CD4-positive, CD25-positive, alpha-beta regulatory T cell (primary cell): ENCODE measurements at regions not wholly inside any gene's neighbourhood (a gene's known extent, or its start where the extent isn't known, plus 50 kb on each side); places are given as distances from the start of the nearest gene placed in this dataset.

Experiments used
- ATAC-seq, 2 donors: fragments of 150-1000 bp; cut with Tn5 transposase; one replicate each; pipeline ENCODE4 v1.10.0; 2021; ENCODE audit warnings: low read depth in 2 of 2, moderate number of reproducible peaks in 2 of 2, moderate library complexity in 1 of 2
- DNase-seq, 3 donors: peaks; one replicate each; pipeline versions ENCODE4 v3.0.0 to v3.0.0-alpha.2; 2012 to 2022; ENCODE audit warnings: mixed read lengths in 1 of 3
- H3K27ac ChIP-seq: one replicate; pipeline ENCODE4 v1.7.0; 2013; ENCODE audit warnings: mild to moderate bottlenecking, low read length; ENCODE audit not compliant: insufficient read depth, poor library complexity, severe bottlenecking
- H3K27me3 ChIP-seq: one replicate; pipeline ENCODE4 v1.7.0; 2013; ENCODE audit warnings: low read length; ENCODE audit not compliant: control insufficient read depth, insufficient read depth
- H3K36me3 ChIP-seq: one replicate; pipeline ENCODE4 v1.7.0; 2013; ENCODE audit warnings: mild to moderate bottlenecking, low read length, moderate library complexity; ENCODE audit not compliant: control insufficient read depth, insufficient read depth
- H3K4me1 ChIP-seq: 2 replicates; pipeline ENCODE4 v1.7.0; 2013; ENCODE audit warnings: mild to moderate bottlenecking, low read length; ENCODE audit not compliant: insufficient read depth, control insufficient read depth, poor library complexity, severe bottlenecking
- H3K4me3 ChIP-seq: one replicate; pipeline ENCODE4 v1.7.0; 2013; ENCODE audit warnings: low read depth, mild to moderate bottlenecking, low read length, moderate library complexity
- H3K9me3 ChIP-seq, 2 experiments: 1 replicate in 1 of 2; 2 replicates in 1 of 2; pipeline ENCODE4 v1.7.0; 2013; ENCODE audit warnings: low read length in 2 of 2, mild to moderate bottlenecking in 1 of 2, moderate library complexity in 1 of 2; ENCODE audit not compliant: control insufficient read depth in 2 of 2
- H3K27ac Mint-ChIP-seq, 3 donors: one replicate each; pipeline ENCODE4 v1.8.0; 2020 to 2022; ENCODE audit warnings: mild to moderate bottlenecking in 3 of 3, mixed read lengths in 3 of 3, moderate library complexity in 2 of 3
- H3K27me3 Mint-ChIP-seq: one replicate; pipeline ENCODE4 v1.8.0; 2022; ENCODE audit warnings: mild to moderate bottlenecking, mixed read lengths
- H3K36me3 Mint-ChIP-seq: one replicate; pipeline ENCODE4 v1.8.0; 2020; ENCODE audit warnings: mixed read lengths
- H3K4me1 Mint-ChIP-seq, 4 donors: one replicate each; pipeline ENCODE4 v1.8.0; 2020 to 2022; ENCODE audit warnings: mixed read lengths in 4 of 4, mild to moderate bottlenecking in 1 of 4
- H3K4me3 Mint-ChIP-seq, 4 donors: one replicate each; pipeline ENCODE4 v1.8.0; 2020 to 2022; ENCODE audit warnings: mild to moderate bottlenecking in 4 of 4, mixed read lengths in 4 of 4, moderate library complexity in 3 of 4
- H3K9me3 Mint-ChIP-seq, 7 donors: one replicate each; pipeline ENCODE4 v1.8.0; 2020 to 2022; ENCODE audit warnings: mixed read lengths in 7 of 7, mild to moderate bottlenecking in 3 of 7, moderate library complexity in 2 of 7

DNA sequence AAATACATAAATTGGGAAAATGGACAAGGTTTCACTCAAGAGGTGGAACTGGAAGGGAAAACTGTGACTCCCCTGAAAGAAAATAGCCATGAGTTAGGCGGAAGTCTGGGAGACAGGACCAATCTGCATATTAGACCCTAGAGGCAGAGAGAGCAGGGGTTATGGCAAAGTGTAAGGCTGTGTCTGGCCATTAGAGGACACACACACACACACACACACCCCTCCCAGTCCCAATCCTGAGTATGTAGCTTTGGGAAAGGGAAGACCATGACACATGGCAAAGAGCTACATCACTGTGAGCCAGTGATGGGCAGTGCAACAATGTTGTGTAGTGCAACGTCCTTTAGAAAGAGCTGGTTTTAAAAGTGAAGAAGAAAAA is 479.9 kb upstream of the NXPH2 start:
- H3K27ac ChIP-seq = no peak overlapping the region
- no peaks in the 10 kb centered on the region for H3K36me3 Mint-ChIP-seq
- no peak overlapping the region for H3K27ac Mint-ChIP-seq
- H3K9me3 Mint-ChIP-seq = peaks cover 0 to 11% (median 4%) of the 10 kb centered on the region in 7 donors
- H3K9me3 ChIP-seq = no peaks in the 10 kb centered on the region
- no peaks in the 10 kb centered on the region for H3K4me1 Mint-ChIP-seq
- H3K4me1 ChIP-seq = no peaks in the 10 kb centered on the region
- H3K27me3 ChIP-seq = no peaks in the 10 kb centered on the region
- no peaks in the 10 kb centered on the region for H3K27me3 Mint-ChIP-seq
- H3K36me3 ChIP-seq = no peaks in the 10 kb centered on the region
- DNase-seq = no peak
- no peak overlapping the region for H3K4me3 Mint-ChIP-seq
- ATAC-seq = no peak
- H3K4me3 ChIP-seq = no peak overlapping the region

GRCh38 chr2:139259422-139260051 is 479.3 kb upstream of the NXPH2 start:
- H3K4me1 Mint-ChIP-seq = no peaks in the 10 kb centered on the region
- H3K4me3 Mint-ChIP-seq = no peak overlapping the region
- H3K27ac Mint-ChIP-seq = no peak overlapping the region
- Histone ChIP-seq H3K4me1 (no peaks in the 10 kb centered on the region), H3K27ac (no peak overlapping the region), H3K9me3 (no peaks in the 10 kb centered on the region), H3K4me3 (no peak overlapping the region), H3K27me3 (no peaks in the 10 kb centered on the region), H3K36me3 (no peaks in the 10 kb centered on the region)
- peaks cover 0 to 11% (median 6%) of the 10 kb centered on the region in 7 donors for H3K9me3 Mint-ChIP-seq
- no peaks in the 10 kb centered on the region for H3K27me3 Mint-ChIP-seq
- ATAC-seq = no peak
- no peak for DNase-seq
- H3K36me3 Mint-ChIP-seq = no peaks in the 10 kb centered on the region

GRCh38 chr2:139241286-139241685 is 461.1 kb upstream of the NXPH2 start:
- Mint-ChIP-seq H3K27ac (no peak overlapping the region), H3K27me3 (no peaks in the 10 kb centered on the region), H3K36me3 (no peaks in the 10 kb centered on the region), H3K9me3 (peaks cover 0 to 21% (median 2%) of the 10 kb centered on the region in 7 donors), H3K4me1 (no peaks in the 10 kb centered on the region), H3K4me3 (no peak overlapping the region)
- H3K27me3 ChIP-seq = no peaks in the 10 kb centered on the region
- no peaks in the 10 kb centered on the region for H3K4me1 ChIP-seq
- no peaks in the 10 kb centered on the region for H3K36me3 ChIP-seq
- ATAC-seq (no peak), DNase-seq (no peak)
- H3K4me3 ChIP-seq = no peak overlapping the region
- H3K27ac ChIP-seq = no peak overlapping the region
- peaks cover 0 to 4% of the 10 kb centered on the region in 2 experiments for H3K9me3 ChIP-seq

GRCh38 chr2:139237023-139237422 is 456.8 kb upstream of the NXPH2 start:
- Histone ChIP-seq H3K27me3 (no peaks in the 10 kb centered on the region), H3K36me3 (no peaks in the 10 kb centered on the region), H3K9me3 (peaks cover 0 to 4% of the 10 kb centered on the region in 2 experiments), H3K4me1 (no peaks in the 10 kb centered on the region), H3K27ac (no peak overlapping the region), H3K4me3 (no peak overlapping the region)
- no peaks in the 10 kb centered on the region for H3K4me1 Mint-ChIP-seq
- no peak overlapping the region for H3K4me3 Mint-ChIP-seq
- H3K27ac Mint-ChIP-seq = no peak overlapping the region
- no peaks in the 10 kb centered on the region for H3K36me3 Mint-ChIP-seq
- ATAC-seq (no peak), DNase-seq (no peak)
- no peaks in the 10 kb centered on the region for H3K27me3 Mint-ChIP-seq
- H3K9me3 Mint-ChIP-seq = peaks cover 0 to 15% (median 3%) of the 10 kb centered on the region in 7 donors

GRCh38 chr2:139230881-139231280 is 450.7 kb upstream of the NXPH2 start:
- no peaks in the 10 kb centered on the region for H3K27me3 ChIP-seq

GRCh38 chr2:139228276-139228675 is 448.1 kb upstream of the NXPH2 start:
- no peak overlapping the region for H3K4me3 Mint-ChIP-seq
- H3K27me3 ChIP-seq = no peaks in the 10 kb centered on the region
- ATAC-seq = no peak
- no peaks in the 10 kb centered on the region for H3K36me3 ChIP-seq
- H3K27ac Mint-ChIP-seq = no peak overlapping the region
- H3K9me3 ChIP-seq = no peaks in the 10 kb centered on the region
- no peak for DNase-seq
- H3K36me3 Mint-ChIP-seq = no peaks in the 10 kb centered on the region
- H3K9me3 Mint-ChIP-seq = peaks cover 0 to 17% (median 7%) of the 10 kb centered on the region in 7 donors
- H3K4me1 ChIP-seq = no peaks in the 10 kb centered on the region
- H3K27me3 Mint-ChIP-seq = no peaks in the 10 kb centered on the region
- H3K4me3 ChIP-seq = no peak overlapping the region
- no peak overlapping the region for H3K27ac ChIP-seq
- H3K4me1 Mint-ChIP-seq = no peaks in the 10 kb centered on the region

More at GRCh38 chr2:139230881-139231280, 450.7 kb upstream of the NXPH2 start:
- no peak for ATAC-seq
- Histone ChIP-seq H3K4me1 (no peaks in the 10 kb centered on the region), H3K36me3 (no peaks in the 10 kb centered on the region), H3K27ac (no peak overlapping the region), H3K9me3 (no peaks in the 10 kb centered on the region), H3K4me3 (no peak overlapping the region)
- Mint-ChIP-seq H3K27me3 (no peaks in the 10 kb centered on the region), H3K36me3 (no peaks in the 10 kb centered on the region), H3K27ac (no peak overlapping the region), H3K4me1 (no peaks in the 10 kb centered on the region), H3K4me3 (no peak overlapping the region), H3K9me3 (peaks cover 4 to 15% (median 5%) of the 10 kb centered on the region in 7 donors)
- no peak for DNase-seq

- Histone ChIP-seq H3K4me1 (no peaks in the 10 kb centered on the region), H3K27ac (no peak overlapping the region), H3K36me3 (no peaks in the 10 kb centered on the region), H3K9me3 (no peaks in the 10 kb centered on the region), H3K4me3 (no peak overlapping the region), H3K27me3 (no peaks in the 10 kb centered on the region)
- H3K4me1 Mint-ChIP-seq = no peaks in the 10 kb centered on the region
- no peak overlapping the region for H3K4me3 Mint-ChIP-seq
- no peak overlapping the region for H3K27ac Mint-ChIP-seq
- H3K27me3 Mint-ChIP-seq = no peaks in the 10 kb centered on the region
- peaks cover 0 to 25% (median 7%) of the 10 kb centered on the region in 7 donors for H3K9me3 Mint-ChIP-seq
- no peak for DNase-seq
- no peak for ATAC-seq
- no peaks in the 10 kb centered on the region for H3K36me3 Mint-ChIP-seq
These were observed 445.8 kb upstream of the NXPH2 start for GRCh38 chr2:139225961-139226360.

- H3K4me3 ChIP-seq = no peak overlapping the region
- H3K27me3 ChIP-seq = no peaks in the 10 kb centered on the region
- Mint-ChIP-seq H3K27ac (peak overlapping the region in 1 of 3 donors; percentile 9), H3K27me3 (no peaks in the 10 kb centered on the region), H3K36me3 (no peaks in the 10 kb centered on the region), H3K9me3 (peaks cover 4 to 34% (median 10%) of the 10 kb centered on the region in 7 donors), H3K4me1 (no peaks in the 10 kb centered on the region), H3K4me3 (no peak overlapping the region)
- DNase-seq = no peak
- H3K36me3 ChIP-seq = no peaks in the 10 kb centered on the region
- no peak overlapping the region for H3K27ac ChIP-seq
- peaks cover 0 to 5% of the 10 kb centered on the region in 2 experiments for H3K9me3 ChIP-seq
- ATAC-seq = no peak
- H3K4me1 ChIP-seq = no peaks in the 10 kb centered on the region
These were observed 438.0 kb upstream of the NXPH2 start for GRCh38 chr2:139218181-139218580.
